D341Med (cell line): ENCODE measurements at regions not wholly inside any gene's neighbourhood (a gene's known extent, or its start where the extent isn't known, plus 50 kb on each side); places are given as distances from the start of the nearest gene placed in this dataset.

Source experiments
- DNase-seq: peaks from one replicate; pipeline ENCODE4 v3.0.0; 2012; ENCODE audit warnings: low spot score

- DNase-seq: no peak
Measured at GRCh38 chr14:97443412-97443811, 646.2 kb downstream of the VRK1 start.

- DNase-seq: no peak
Measured at GRCh38 chr14:97444248-97444647, 647.1 kb downstream of the VRK1 start.

- no peak for DNase-seq
Measured at GRCh38 chr14:97445367-97445766, 648.2 kb downstream of the VRK1 start.

- no peak for DNase-seq
Measured at GRCh38 chr14:97446087-97446486, 648.9 kb downstream of the VRK1 start.

- DNase-seq: no peak
Measured at GRCh38 chr14:97452314-97452713, 655.1 kb downstream of the VRK1 start.

- DNase-seq: no peak
Measured at GRCh38 chr14:97453991-97454390, 656.8 kb downstream of the VRK1 start.

GRCh38 chr14:97456462-97456861 is 659.3 kb downstream of the VRK1 start:
- no peak for DNase-seq

GRCh38 chr14:97456958-97457357 is 659.8 kb downstream of the VRK1 start:
- DNase-seq: no peak

GRCh38 chr14:97457575-97458085 is 660.4 kb downstream of the VRK1 start:
- no peak for DNase-seq

GRCh38 chr14:97458255-97458654 is 661.1 kb downstream of the VRK1 start:
- DNase-seq: no peak

GRCh38 chr14:97458661-97459579 is 661.7 kb downstream of the VRK1 start:
- no peak for DNase-seq

- no peak for DNase-seq
Measured at GRCh38 chr14:97462081-97462480, 664.9 kb downstream of the VRK1 start.

- DNase-seq: no peak
Measured at GRCh38 chr14:97468220-97468619, 671.0 kb downstream of the VRK1 start.

GRCh38 chr14:97477353-97477752 is 680.2 kb downstream of the VRK1 start:
- DNase-seq: no peak

GRCh38 chr14:97485201-97485600 is 688.0 kb downstream of the VRK1 start:
- DNase-seq: no peak

GRCh38 chr14:97486601-97487120 is 689.5 kb downstream of the VRK1 start:
- no peak for DNase-seq

GRCh38 chr14:97489750-97490149 is 692.6 kb downstream of the VRK1 start:
- DNase-seq: no peak

- DNase-seq: no peak
Measured at GRCh38 chr14:97490521-97491070, 693.4 kb downstream of the VRK1 start.

GRCh38 chr14:97491697-97492096 is 694.5 kb downstream of the VRK1 start:
- no peak for DNase-seq

GRCh38 chr14:97499790-97500481 is 702.8 kb downstream of the VRK1 start:
- no peak for DNase-seq

GRCh38 chr14:97506626-97507025 is 709.4 kb downstream of the VRK1 start:
- DNase-seq: no peak

- no peak for DNase-seq
Measured at GRCh38 chr14:97513891-97514290, 716.7 kb downstream of the VRK1 start.
